Endothelial cell of umbilical vein (primary cell): ENCODE measurements at regions not wholly inside any gene's neighbourhood (a gene's known extent, or its start where the extent isn't known, plus 50 kb on each side); places are given as distances from the start of the nearest gene placed in this dataset.

Source experiments
- BruUV-seq: library from RNA; stranded (reverse); fragments of 400-500 nt; replicated peaks from 2 replicates; lab custom pipeline; 2021; lab: Mats Ljungman, UMichigan
- CTCF ChIA-PET: fragments of 300-600, 350-600 bp; sonication (Branson Sonifier 250); formaldehyde crosslinking; loops from one replicate; lab custom pipeline; 2021; ENCODE audit warnings: antibody characterized with exemption, inconsistent platforms; lab: Charles Lee
- POLR2A ChIA-PET: fragments of 300-600, 350-600 bp; sonication (Branson Sonifier 250); formaldehyde crosslinking; loops from one replicate; lab custom pipeline; 2021; ENCODE audit warnings: antibody characterized with exemption, inconsistent platforms; lab: Charles Lee
- DNase-seq: peaks from one replicate; pipeline ENCODE4 v3.0.0-alpha.2; 2011; ENCODE audit warnings: low read depth, low spot score
- FAIRE-seq: peaks from 2 replicates; lab custom pipeline; 2011; peaks lifted over from hg19 to GRCh38; lab: Jason Lieb, UNC
- H2AFZ ChIP-seq: 2 replicates; pipeline ENCODE4 v1.6.0; 2012; ENCODE audit warnings: low read depth, low read length, control low read depth, inconsistent platforms
- H3K27ac ChIP-seq: 2 replicates; pipeline ENCODE4 v1.5.1; 2011; ENCODE audit warnings: low read depth, mild to moderate bottlenecking, control low read depth, low read length, moderate library complexity; ENCODE audit not compliant: insufficient read depth
- H3K27me3 ChIP-seq, 2 experiments: 2 replicates each; pipeline versions ENCODE4 v1.6.0 to v1.6.1; 2011; ENCODE audit warnings: low read length in 2 of 2, mixed read lengths in 1 of 2; ENCODE audit not compliant: control insufficient read depth in 2 of 2, insufficient read depth in 2 of 2
- H3K36me3 ChIP-seq, 2 experiments: 2 replicates in 1 of 2; 3 replicates in 1 of 2; pipeline ENCODE4 v1.5.1; 2011; ENCODE audit warnings: low read length in 2 of 2, mild to moderate bottlenecking in 1 of 2, moderate library complexity in 1 of 2; ENCODE audit not compliant: control insufficient read depth in 2 of 2, insufficient read depth in 2 of 2; ENCODE audit errors: extremely low read depth in 1 of 2
- H3K4me1 ChIP-seq: 3 replicates; pipeline ENCODE4 v1.5.1; 2011; ENCODE audit warnings: mild to moderate bottlenecking, low read length; ENCODE audit not compliant: control insufficient read depth, insufficient read depth; ENCODE audit errors: extremely low read depth
- H3K4me2 ChIP-seq: 2 replicates; pipeline ENCODE4 v1.6.1; 2011; ENCODE audit warnings: low read length, control low read depth, mixed read lengths; ENCODE audit not compliant: insufficient read depth
- H3K4me3 ChIP-seq, 3 experiments: fragments of 200-600 bp in 1 of 3; sonication (generic), shearing (Covaris generic) in 1 of 3; replicated peaks in 1 of 3; 2 replicates each; pipeline ENCODE4 v1.5.1; 2011 to 2016; ENCODE audit warnings: control low read depth in 3 of 3, low read length in 3 of 3, mild to moderate bottlenecking in 2 of 3, inconsistent platforms in 1 of 3, low read depth in 1 of 3, moderate library complexity in 1 of 3; ENCODE audit not compliant: insufficient read depth in 1 of 3
- H3K79me2 ChIP-seq: 2 replicates; pipeline ENCODE4 v1.6.0; 2012; ENCODE audit warnings: low read length, inconsistent platforms; ENCODE audit not compliant: control insufficient read depth, insufficient read depth
- H3K9ac ChIP-seq: replicated peaks from 2 replicates; pipeline ENCODE3; 2011; ENCODE audit warnings: low read length, control low read depth; ENCODE audit not compliant: insufficient read depth; ENCODE audit errors: extremely low read depth
- H3K9me1 ChIP-seq: replicated peaks from 3 replicates; pipeline ENCODE4 v1.6.0; 2011; ENCODE audit warnings: mild to moderate bottlenecking, low read length; ENCODE audit not compliant: control insufficient read depth, insufficient read depth; ENCODE audit errors: extremely low read depth
- H3K9me3 ChIP-seq: replicated peaks from 2 replicates; pipeline ENCODE4 v1.5.1; 2012; ENCODE audit warnings: low read length, inconsistent platforms; ENCODE audit not compliant: control insufficient read depth, insufficient read depth
- H4K20me1 ChIP-seq: replicated peaks from 2 replicates; pipeline ENCODE3; 2011; ENCODE audit warnings: mild to moderate bottlenecking, low read length; ENCODE audit not compliant: control insufficient read depth, insufficient read depth; ENCODE audit errors: extremely low read depth
- EZH2 ChIP-seq: IDR thresholded peaks from 2 replicates; pipeline ENCODE4 v1.6.1; 2012; ENCODE audit warnings: borderline replicate concordance, low read depth, mild to moderate bottlenecking, moderate library complexity, low read length, inconsistent platforms; ENCODE audit not compliant: severe bottlenecking
- FOS ChIP-seq: IDR thresholded peaks from 2 replicates; pipeline ENCODE4 v1.6.1; 2011; ENCODE audit warnings: mild to moderate bottlenecking, low read length, moderate library complexity, borderline replicate concordance; ENCODE audit not compliant: insufficient read depth
- GATA2 ChIP-seq: IDR thresholded peaks from 2 replicates; pipeline ENCODE4 v1.7.0; 2011; ENCODE audit warnings: low read depth, mild to moderate bottlenecking, moderate library complexity, mixed read lengths, low read length; ENCODE audit not compliant: insufficient read length, insufficient read depth
- JUN ChIP-seq: IDR thresholded peaks from 2 replicates; pipeline ENCODE4 v1.6.1; 2011; ENCODE audit warnings: borderline replicate concordance, low read depth; ENCODE audit not compliant: insufficient read length, insufficient read depth
- MYC ChIP-seq: IDR thresholded peaks from one replicate; pipeline ENCODE4 v1.6.1; 2011; ENCODE audit warnings: mild to moderate bottlenecking, low read depth, low read length
- POLR2A ChIP-seq: IDR thresholded peaks from 2 replicates; pipeline ENCODE4 v1.6.1; 2012; ENCODE audit warnings: low read depth, mild to moderate bottlenecking, control low read depth, low read length
- POLR2AphosphoS5 ChIP-seq: IDR thresholded peaks from 2 replicates; pipeline ENCODE4 v1.6.1; 2012; ENCODE audit warnings: low read depth, mild to moderate bottlenecking, control low read depth, low read length, moderate library complexity; ENCODE audit not compliant: insufficient read depth
- dilution Hi-C: fragments of 300-500 bp; cut with MboI; formaldehyde crosslinking; loops from one replicate; pipeline ENCODE4 v1.15.0; 2019; ENCODE audit warnings: low sequenced_read_pairs; ENCODE audit not compliant: extremely low pct_ligation_motif_present
- intact Hi-C: fragments of 100-400 bp; cut with micrococcal nuclease; formaldehyde crosslinking; loops from one replicate; pipeline ENCODE4 v1.10.0; 2022
- TF ChIP-seq, protein P1 (sequence below), 2 donors: IDR thresholded peaks; 1 replicate in 1 of 2; 2 replicates in 1 of 2; pipeline ENCODE4 v1.5.1; 2011; ENCODE audit warnings: low read length in 2 of 2, mild to moderate bottlenecking in 2 of 2, moderate library complexity in 2 of 2, control low read depth in 1 of 2, inconsistent platforms in 1 of 2, low read depth in 1 of 2; ENCODE audit not compliant: insufficient read depth in 1 of 2; ENCODE audit errors: extremely low read depth in 1 of 2
- TF ChIP-seq, protein P2 (sequence below): IDR thresholded peaks from 2 replicates; pipeline ENCODE4 v1.6.1; 2011; ENCODE audit not compliant: insufficient read depth, insufficient read length

DNA sequence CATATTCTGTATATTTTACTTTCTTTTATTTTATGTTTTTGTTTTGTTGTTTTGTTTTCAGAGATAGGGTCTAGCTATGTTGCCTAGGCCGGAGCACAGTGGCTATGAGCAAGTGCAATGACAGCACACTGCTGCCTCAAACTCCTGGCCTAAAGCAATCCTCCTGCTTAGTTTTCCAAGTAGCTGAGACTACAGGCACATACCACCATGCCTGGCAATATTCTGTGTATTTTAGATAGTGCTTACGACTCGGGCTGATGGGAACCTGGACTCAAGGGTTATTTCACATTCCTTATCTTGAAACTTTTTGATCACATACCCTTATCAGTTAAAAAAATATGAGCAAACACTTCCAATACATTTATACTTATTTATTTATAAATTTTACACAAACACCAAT, 119.0 kb upstream of the STARD4 start:
- DNase-seq: no peak
- intact Hi-C loops: no loop called here
- FAIRE-seq: no peak
- H3K79me2 ChIP-seq: no peaks in the 10 kb centered on the region
- no peaks in the 10 kb centered on the region for H3K36me3 ChIP-seq
- ChIA-PET CTCF (interaction anchor here (0.8 kb wide), 1 partner anchor 11 kb away, joined by 3 read pairs; no protein-coding TSS in a partner anchor), POLR2A (no interaction called here)
- TF ChIP-seq GATA2 (no peak), POLR2AphosphoS5 (no peak), MYC (no peak), EZH2 (no peak), POLR2A (no peak), JUN (no peak), FOS (no peak)
- TF ChIP-seq, protein P1, sequence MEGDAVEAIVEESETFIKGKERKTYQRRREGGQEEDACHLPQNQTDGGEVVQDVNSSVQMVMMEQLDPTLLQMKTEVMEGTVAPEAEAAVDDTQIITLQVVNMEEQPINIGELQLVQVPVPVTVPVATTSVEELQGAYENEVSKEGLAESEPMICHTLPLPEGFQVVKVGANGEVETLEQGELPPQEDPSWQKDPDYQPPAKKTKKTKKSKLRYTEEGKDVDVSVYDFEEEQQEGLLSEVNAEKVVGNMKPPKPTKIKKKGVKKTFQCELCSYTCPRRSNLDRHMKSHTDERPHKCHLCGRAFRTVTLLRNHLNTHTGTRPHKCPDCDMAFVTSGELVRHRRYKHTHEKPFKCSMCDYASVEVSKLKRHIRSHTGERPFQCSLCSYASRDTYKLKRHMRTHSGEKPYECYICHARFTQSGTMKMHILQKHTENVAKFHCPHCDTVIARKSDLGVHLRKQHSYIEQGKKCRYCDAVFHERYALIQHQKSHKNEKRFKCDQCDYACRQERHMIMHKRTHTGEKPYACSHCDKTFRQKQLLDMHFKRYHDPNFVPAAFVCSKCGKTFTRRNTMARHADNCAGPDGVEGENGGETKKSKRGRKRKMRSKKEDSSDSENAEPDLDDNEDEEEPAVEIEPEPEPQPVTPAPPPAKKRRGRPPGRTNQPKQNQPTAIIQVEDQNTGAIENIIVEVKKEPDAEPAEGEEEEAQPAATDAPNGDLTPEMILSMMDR (IDR thresholded peaks at IDR 0.05; ENCODE audit: extremely low read depth in 1 of 2, insufficient read depth in 1 of 2, low read depth in 1 of 2, low read length in 2 of 2): no peak
- TF ChIP-seq, protein P2, sequence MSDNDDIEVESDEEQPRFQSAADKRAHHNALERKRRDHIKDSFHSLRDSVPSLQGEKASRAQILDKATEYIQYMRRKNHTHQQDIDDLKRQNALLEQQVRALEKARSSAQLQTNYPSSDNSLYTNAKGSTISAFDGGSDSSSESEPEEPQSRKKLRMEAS: no peak
- no peaks in the 10 kb centered on the region for H4K20me1 ChIP-seq
- no peak overlapping the region for H2AFZ ChIP-seq
- no peak overlapping the region for H3K27ac ChIP-seq
- no peak overlapping the region for H3K4me3 ChIP-seq
- no peak overlapping the region for H3K4me2 ChIP-seq
- H3K9me3 ChIP-seq: no peaks in the 10 kb centered on the region
- peaks cover 6% of the 10 kb centered on the region for H3K4me1 ChIP-seq
- no peaks in the 10 kb centered on the region for H3K9me1 ChIP-seq
- dilution Hi-C loops: no loop called here
- no peak overlapping the region for H3K9ac ChIP-seq
- H3K27me3 ChIP-seq: no peaks in the 10 kb centered on the region
- BruUV-seq: no TSS peak
